GM10266 (cell line): ENCODE measurements at regions not wholly inside any gene's neighbourhood (a gene's known extent, or its start where the extent isn't known, plus 50 kb on each side); places are given as distances from the start of the nearest gene placed in this dataset.

ENCODE experiments used
- DNase-seq: peaks from one replicate; pipeline ENCODE4 v3.0.0; 2012; ENCODE audit errors: extremely low spot score
- TF ChIP-seq, protein P1 (sequence below): IDR thresholded peaks from 2 replicates; pipeline ENCODE4 v1.5.1; 2012; ENCODE audit warnings: mild to moderate bottlenecking, low read depth; ENCODE audit not compliant: control insufficient read depth, insufficient read depth; ENCODE audit errors: missing control alignments

DNA sequence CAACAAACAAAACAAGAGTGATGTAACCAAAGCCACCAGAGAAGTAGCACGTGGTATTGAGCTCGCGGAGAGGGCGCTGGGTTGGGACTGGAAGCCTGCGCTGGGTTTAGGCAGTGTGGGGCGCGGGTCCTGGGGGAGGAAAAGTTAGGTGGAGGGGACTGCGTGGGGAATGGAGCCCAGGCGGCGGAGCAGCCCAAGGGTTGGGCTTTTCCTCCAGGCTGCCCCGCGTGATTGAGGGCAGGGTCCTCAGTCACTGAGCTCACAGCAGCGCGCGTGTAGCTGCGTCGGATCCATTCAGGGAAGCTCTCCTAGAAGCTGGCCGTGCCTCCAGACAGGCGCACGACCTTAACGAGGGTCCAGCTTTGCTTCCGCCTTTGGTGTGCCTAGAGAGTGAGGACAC lies 357.4 kb downstream of the GALR1 start:
- no peak for DNase-seq
- TF ChIP-seq, protein P1, sequence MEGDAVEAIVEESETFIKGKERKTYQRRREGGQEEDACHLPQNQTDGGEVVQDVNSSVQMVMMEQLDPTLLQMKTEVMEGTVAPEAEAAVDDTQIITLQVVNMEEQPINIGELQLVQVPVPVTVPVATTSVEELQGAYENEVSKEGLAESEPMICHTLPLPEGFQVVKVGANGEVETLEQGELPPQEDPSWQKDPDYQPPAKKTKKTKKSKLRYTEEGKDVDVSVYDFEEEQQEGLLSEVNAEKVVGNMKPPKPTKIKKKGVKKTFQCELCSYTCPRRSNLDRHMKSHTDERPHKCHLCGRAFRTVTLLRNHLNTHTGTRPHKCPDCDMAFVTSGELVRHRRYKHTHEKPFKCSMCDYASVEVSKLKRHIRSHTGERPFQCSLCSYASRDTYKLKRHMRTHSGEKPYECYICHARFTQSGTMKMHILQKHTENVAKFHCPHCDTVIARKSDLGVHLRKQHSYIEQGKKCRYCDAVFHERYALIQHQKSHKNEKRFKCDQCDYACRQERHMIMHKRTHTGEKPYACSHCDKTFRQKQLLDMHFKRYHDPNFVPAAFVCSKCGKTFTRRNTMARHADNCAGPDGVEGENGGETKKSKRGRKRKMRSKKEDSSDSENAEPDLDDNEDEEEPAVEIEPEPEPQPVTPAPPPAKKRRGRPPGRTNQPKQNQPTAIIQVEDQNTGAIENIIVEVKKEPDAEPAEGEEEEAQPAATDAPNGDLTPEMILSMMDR, result no peak

DNA sequence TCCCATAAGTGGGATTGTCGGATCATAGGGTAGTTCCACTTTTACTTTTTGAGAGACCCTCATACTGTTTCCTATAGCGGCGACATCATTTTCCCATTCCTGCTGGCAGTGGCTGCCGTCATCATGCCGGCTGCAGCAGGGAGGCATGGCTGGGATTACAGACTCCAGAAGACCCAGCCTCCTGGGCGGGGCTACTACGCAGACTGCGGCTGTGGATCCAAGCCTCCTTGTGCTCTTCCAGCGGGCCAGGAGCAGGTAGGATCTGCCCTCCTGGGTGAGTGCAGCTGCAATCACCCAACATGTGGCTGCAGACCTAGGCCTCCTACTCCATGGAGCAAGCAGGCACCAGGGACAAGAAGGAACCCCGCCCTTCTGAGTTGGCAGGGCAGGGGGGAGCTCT lies 359.2 kb downstream of the GALR1 start:
- DNase-seq, result no peak
- TF ChIP-seq, protein P1, result no peak

DNA sequence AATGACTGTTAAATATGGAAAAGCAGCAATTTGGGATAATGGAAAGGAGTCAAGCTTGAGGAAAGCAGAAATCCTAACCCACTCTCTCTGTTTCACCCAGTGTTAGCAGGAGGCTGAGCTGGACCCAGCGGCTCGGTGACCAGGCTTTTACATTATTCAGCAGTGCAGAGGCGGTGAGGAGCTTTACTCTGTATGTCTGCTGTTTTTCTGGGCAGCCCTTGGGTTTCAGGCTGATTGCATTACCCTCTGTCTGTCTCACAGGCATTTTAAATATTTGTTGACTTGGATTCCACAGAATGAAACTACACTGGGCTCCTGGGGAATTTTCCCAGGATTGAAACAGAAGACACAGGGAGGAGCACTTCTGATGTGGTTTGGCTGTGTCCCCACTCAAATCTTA lies 368.0 kb downstream of the GALR1 start:
- DNase-seq, result no peak
- TF ChIP-seq, protein P1, result no peak

DNA sequence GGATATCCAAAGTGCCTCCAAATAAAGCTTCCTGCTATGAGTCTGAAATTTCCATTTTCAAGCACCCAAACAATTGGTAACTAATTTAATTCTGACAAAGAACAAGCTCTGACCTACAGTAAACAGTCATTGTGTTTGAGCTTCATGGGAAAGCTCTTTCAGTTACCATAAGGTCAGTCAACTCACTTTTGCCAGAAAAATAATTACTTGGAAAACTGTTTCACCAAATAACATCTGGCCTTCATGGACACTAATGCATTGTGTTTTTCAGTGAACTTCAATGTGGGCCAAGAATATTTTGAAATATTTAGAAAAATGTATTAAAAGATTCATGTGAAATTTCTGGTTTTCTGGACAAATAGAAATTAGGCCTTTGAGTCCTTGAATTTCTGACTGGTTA lies 369.9 kb downstream of the GALR1 start:
- TF ChIP-seq, protein P1, result no peak
- DNase-seq, result no peak

DNA sequence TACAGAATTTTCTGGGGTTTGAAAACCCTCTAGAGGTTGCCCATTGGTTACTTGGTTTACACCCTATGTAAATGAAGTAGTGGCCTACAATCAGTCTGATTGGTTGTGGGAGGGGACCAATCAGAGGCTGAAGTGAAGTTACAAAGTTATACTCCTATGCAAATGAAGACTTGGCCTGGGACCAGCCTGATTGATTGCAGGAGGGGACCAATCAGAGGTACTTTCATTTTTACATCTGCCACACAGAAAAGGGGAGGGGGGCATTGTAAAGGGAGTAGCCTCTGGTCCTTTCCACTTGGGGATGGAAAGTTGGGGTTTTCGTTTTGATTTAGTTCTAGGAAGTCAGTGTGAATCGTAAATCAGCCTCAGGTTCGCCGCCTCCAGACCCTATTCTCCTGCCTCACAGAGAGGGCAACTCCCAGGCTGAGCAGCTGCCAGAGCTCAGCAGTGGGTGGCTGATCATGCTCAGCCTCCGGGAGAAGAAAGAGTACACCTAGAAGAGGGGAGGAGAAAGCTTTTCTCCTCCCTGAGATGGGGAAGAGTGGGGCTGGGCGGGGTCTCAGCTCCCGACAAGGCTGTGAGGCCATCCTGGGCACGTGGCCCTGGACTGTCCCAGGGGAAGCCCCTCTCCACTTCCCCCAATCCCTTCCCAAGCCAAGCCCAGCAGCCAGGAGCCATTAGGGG lies 372.5 kb downstream of the GALR1 start:
- TF ChIP-seq, protein P1, result no peak
- no peak for DNase-seq

DNA sequence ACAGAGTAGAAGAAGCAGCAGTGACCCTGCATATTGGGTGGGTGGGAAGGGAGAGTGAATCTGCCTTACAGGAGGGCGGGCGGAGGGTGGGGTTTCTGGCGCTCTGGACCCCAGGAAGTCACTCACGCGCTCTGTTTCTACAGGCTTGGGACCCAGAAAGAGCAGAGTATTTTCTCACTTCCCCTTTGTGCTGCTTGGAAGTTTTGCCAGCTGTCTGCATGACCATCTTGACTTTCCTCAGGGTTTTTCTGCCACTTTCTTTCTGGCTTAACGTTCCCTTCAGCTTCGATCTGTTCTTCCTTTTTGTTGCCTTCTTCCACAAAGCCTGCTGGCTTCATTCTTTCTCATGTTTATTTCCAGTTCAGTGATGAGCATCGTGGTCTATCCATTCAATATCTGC lies 383.1 kb downstream of the GALR1 start:
- DNase-seq, result no peak
- TF ChIP-seq, protein P1, result no peak

DNA sequence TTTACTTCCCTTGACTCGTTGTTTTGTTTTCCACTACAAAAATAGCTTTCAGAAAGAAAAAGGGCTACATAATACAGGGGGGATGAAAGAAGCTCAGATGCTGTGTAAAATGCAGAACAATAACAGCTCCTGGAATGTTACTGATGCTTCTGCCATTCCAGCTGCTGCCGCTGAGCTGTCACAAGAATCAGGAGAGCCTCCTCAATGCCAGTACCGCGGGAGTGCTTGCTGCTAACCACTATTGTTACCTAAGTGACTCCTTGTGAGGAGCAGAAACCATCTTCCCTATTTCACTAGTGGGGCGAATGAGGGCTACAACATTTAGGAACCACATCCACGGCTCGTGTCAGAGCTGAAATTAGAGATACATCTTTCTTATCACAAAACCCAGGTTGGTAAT lies 384.8 kb downstream of the GALR1 start:
- no peak for DNase-seq
- TF ChIP-seq, protein P1, result no peak
